Activated CD8-positive, alpha-beta memory T cell treated with anti-CD3 and anti-CD28 coated beads, Interleukin-2, amount 10 ng/mL, durations not matched to agents 7 days and 5 days (primary cell): ENCODE measurements at regions not wholly inside any gene's neighbourhood (a gene's known extent, or its start where the extent isn't known, plus 50 kb on each side); places are given as distances from the start of the nearest gene placed in this dataset.

ENCODE experiments used
- ATAC-seq: fragments of 150-1000 bp; cut with Tn5 transposase; one replicate; pipeline ENCODE4 v1.10.0; 2021; ENCODE audit warnings: moderate library complexity
- CTCF ChIA-PET: fragments of 350-600 bp; sonication (Branson Sonifier 250); formaldehyde crosslinking; loops from one replicate; lab custom pipeline; 2021; ENCODE audit warnings: antibody characterized with exemption; lab: Charles Lee
- DNase-seq: peaks from one replicate; pipeline ENCODE4 v3.0.0-alpha.2; 2020
- H3K27ac Mint-ChIP-seq: one replicate; pipeline ENCODE4 v1.8.0; 2021; ENCODE audit warnings: mild to moderate bottlenecking, mixed read lengths
- H3K27me3 Mint-ChIP-seq: one replicate; pipeline ENCODE4 v1.8.0; 2021; ENCODE audit warnings: mixed read lengths
- H3K36me3 Mint-ChIP-seq: one replicate; pipeline ENCODE4 v1.8.0; 2021; ENCODE audit warnings: mild to moderate bottlenecking, mixed read lengths
- H3K4me1 Mint-ChIP-seq: one replicate; pipeline ENCODE4 v1.8.0; 2021; ENCODE audit warnings: mixed read lengths
- H3K4me3 Mint-ChIP-seq: one replicate; pipeline ENCODE4 v1.8.0; 2021; ENCODE audit warnings: mild to moderate bottlenecking, moderate library complexity, mixed read lengths
- H3K9me3 Mint-ChIP-seq: one replicate; pipeline ENCODE4 v1.8.0; 2022; ENCODE audit warnings: low read depth, mixed read lengths

GRCh38 chr14:46322730-46323403, 328.7 kb downstream of the RPL10L start:
- Mint-ChIP-seq H3K4me1 (no peaks in the 10 kb centered on the region), H3K36me3 (no peaks in the 10 kb centered on the region), H3K27me3 (no peaks in the 10 kb centered on the region), H3K9me3 (peaks cover 11% of the 10 kb centered on the region), H3K27ac (no peak overlapping the region), H3K4me3 (no peak overlapping the region)
- DNase-seq (no peak), ATAC-seq (no peak)
- CTCF ChIA-PET, result no interaction called here

GRCh38 chr14:46322076-46322475, 329.5 kb downstream of the RPL10L start:
- no peak for DNase-seq
- no peaks in the 10 kb centered on the region for H3K27me3 Mint-ChIP-seq

GRCh38 chr14:46306267-46306666, 345.3 kb downstream of the RPL10L start:
- Mint-ChIP-seq H3K27ac (no peak overlapping the region), H3K9me3 (peaks cover 7% of the 10 kb centered on the region), H3K4me3 (no peak overlapping the region), H3K4me1 (no peaks in the 10 kb centered on the region), H3K27me3 (no peaks in the 10 kb centered on the region), H3K36me3 (no peaks in the 10 kb centered on the region)
- CTCF ChIA-PET, result no interaction called here
- DNase-seq, result no peak
- ATAC-seq, result no peak

More at GRCh38 chr14:46322076-46322475, 329.5 kb downstream of the RPL10L start:
- H3K9me3 Mint-ChIP-seq, result peaks cover 11% of the 10 kb centered on the region
- no peaks in the 10 kb centered on the region for H3K4me1 Mint-ChIP-seq
- H3K4me3 Mint-ChIP-seq, result no peak overlapping the region
- H3K27ac Mint-ChIP-seq, result no peak overlapping the region
- no peaks in the 10 kb centered on the region for H3K36me3 Mint-ChIP-seq
- ATAC-seq, result no peak
- CTCF ChIA-PET, result no interaction called here

- peaks cover 11% of the 10 kb centered on the region for H3K9me3 Mint-ChIP-seq
- no peaks in the 10 kb centered on the region for H3K4me1 Mint-ChIP-seq
- no peaks in the 10 kb centered on the region for H3K27me3 Mint-ChIP-seq
- H3K4me3 Mint-ChIP-seq, result no peak overlapping the region
- CTCF ChIA-PET, result no interaction called here
- H3K27ac Mint-ChIP-seq, result no peak overlapping the region
- H3K36me3 Mint-ChIP-seq, result no peaks in the 10 kb centered on the region
- DNase-seq, result no peak
- no peak for ATAC-seq
Measured at GRCh38 chr14:46300765-46301164, 350.8 kb downstream of the RPL10L start.

- DNase-seq (no peak), ATAC-seq (no peak)
- no peaks in the 10 kb centered on the region for H3K4me1 Mint-ChIP-seq
- CTCF ChIA-PET, result no interaction called here
- no peaks in the 10 kb centered on the region for H3K27me3 Mint-ChIP-seq
- H3K4me3 Mint-ChIP-seq, result no peak overlapping the region
- H3K9me3 Mint-ChIP-seq, result peaks cover 25% of the 10 kb centered on the region
- no peaks in the 10 kb centered on the region for H3K36me3 Mint-ChIP-seq
- H3K27ac Mint-ChIP-seq, result no peak overlapping the region
Measured at GRCh38 chr14:46290706-46291105, 360.9 kb downstream of the RPL10L start.

GRCh38 chr14:46279776-46280175, 371.8 kb downstream of the RPL10L start:
- Mint-ChIP-seq H3K27ac (no peak overlapping the region), H3K27me3 (no peaks in the 10 kb centered on the region), H3K4me1 (no peaks in the 10 kb centered on the region), H3K36me3 (no peaks in the 10 kb centered on the region), H3K9me3 (peaks cover 9% of the 10 kb centered on the region), H3K4me3 (no peak overlapping the region)
- CTCF ChIA-PET, result no interaction called here
- DNase-seq (no peak), ATAC-seq (no peak)

- Mint-ChIP-seq H3K9me3 (peaks cover 10% of the 10 kb centered on the region), H3K27me3 (no peaks in the 10 kb centered on the region), H3K4me3 (no peak overlapping the region), H3K36me3 (no peaks in the 10 kb centered on the region), H3K27ac (no peak overlapping the region), H3K4me1 (no peaks in the 10 kb centered on the region)
- DNase-seq, result no peak
- ATAC-seq, result no peak
- CTCF ChIA-PET, result no interaction called here
Measured at GRCh38 chr14:46279327-46279726, 372.3 kb downstream of the RPL10L start.

GRCh38 chr14:46259536-46259935, 392.0 kb downstream of the RPL10L start:
- H3K4me1 Mint-ChIP-seq, result no peaks in the 10 kb centered on the region
- CTCF ChIA-PET, result no interaction called here
- no peak overlapping the region for H3K4me3 Mint-ChIP-seq
- DNase-seq (no peak), ATAC-seq (no peak)
- peaks cover 9% of the 10 kb centered on the region for H3K9me3 Mint-ChIP-seq
- no peaks in the 10 kb centered on the region for H3K36me3 Mint-ChIP-seq
- H3K27ac Mint-ChIP-seq, result no peak overlapping the region
- H3K27me3 Mint-ChIP-seq, result no peaks in the 10 kb centered on the region

- no peak for ATAC-seq
- Mint-ChIP-seq H3K27ac (no peak overlapping the region), H3K4me3 (no peak overlapping the region), H3K27me3 (no peaks in the 10 kb centered on the region), H3K36me3 (no peaks in the 10 kb centered on the region), H3K4me1 (no peaks in the 10 kb centered on the region), H3K9me3 (peaks cover 7% of the 10 kb centered on the region)
- CTCF ChIA-PET, result no interaction called here
- no peak for DNase-seq
Measured at GRCh38 chr14:46256381-46256780, 395.2 kb downstream of the RPL10L start.

GRCh38 chr14:46250113-46250703, 401.4 kb downstream of the RPL10L start:
- Mint-ChIP-seq H3K27me3 (no peaks in the 10 kb centered on the region), H3K36me3 (no peaks in the 10 kb centered on the region), H3K9me3 (peaks cover 4% of the 10 kb centered on the region), H3K27ac (no peak overlapping the region), H3K4me3 (no peak overlapping the region), H3K4me1 (no peaks in the 10 kb centered on the region)
- ATAC-seq, result no peak
- no peak for DNase-seq
- CTCF ChIA-PET, result interaction anchor here (0.6 to 0.7 kb wide), 2 partner anchors 15 to 555 kb away, joined by 3 to 4 read pairs; no protein-coding TSS in a partner anchor

- Mint-ChIP-seq H3K4me3 (no peak overlapping the region), H3K9me3 (peaks cover 8% of the 10 kb centered on the region), H3K27ac (no peak overlapping the region), H3K27me3 (no peaks in the 10 kb centered on the region), H3K36me3 (no peaks in the 10 kb centered on the region), H3K4me1 (no peaks in the 10 kb centered on the region)
- CTCF ChIA-PET, result no interaction called here
- no peak for ATAC-seq
- DNase-seq, result no peak
Measured at GRCh38 chr14:46248001-46248630, 403.5 kb downstream of the RPL10L start.

GRCh38 chr14:46245276-46245675, 406.3 kb downstream of the RPL10L start:
- CTCF ChIA-PET, result no interaction called here
- no peaks in the 10 kb centered on the region for H3K27me3 Mint-ChIP-seq
- no peak overlapping the region for H3K4me3 Mint-ChIP-seq
- DNase-seq, result no peak
- H3K36me3 Mint-ChIP-seq, result no peaks in the 10 kb centered on the region
- no peak overlapping the region for H3K27ac Mint-ChIP-seq
- H3K4me1 Mint-ChIP-seq, result no peaks in the 10 kb centered on the region
- peaks cover 14% of the 10 kb centered on the region for H3K9me3 Mint-ChIP-seq
- no peak for ATAC-seq

GRCh38 chr14:46233786-46234185, 417.8 kb downstream of the RPL10L start:
- CTCF ChIA-PET, result no interaction called here
- peaks cover 6% of the 10 kb centered on the region for H3K9me3 Mint-ChIP-seq
- no peaks in the 10 kb centered on the region for H3K36me3 Mint-ChIP-seq
- DNase-seq (no peak), ATAC-seq (no peak)
- no peaks in the 10 kb centered on the region for H3K4me1 Mint-ChIP-seq
- H3K27me3 Mint-ChIP-seq, result no peaks in the 10 kb centered on the region
- no peak overlapping the region for H3K4me3 Mint-ChIP-seq
- no peak overlapping the region for H3K27ac Mint-ChIP-seq

GRCh38 chr14:46230540-46230939, 421.0 kb downstream of the RPL10L start:
- ATAC-seq (no peak), DNase-seq (no peak)
- Mint-ChIP-seq H3K4me1 (no peaks in the 10 kb centered on the region), H3K4me3 (no peak overlapping the region), H3K27me3 (no peaks in the 10 kb centered on the region), H3K27ac (no peak overlapping the region), H3K36me3 (no peaks in the 10 kb centered on the region), H3K9me3 (peaks cover 9% of the 10 kb centered on the region)
- CTCF ChIA-PET, result no interaction called here
